Lung (tissue), 11 donors: ENCODE measurements at regions not wholly inside any gene's neighbourhood (a gene's known extent, or its start where the extent isn't known, plus 50 kb on each side); places are given as distances from the start of the nearest gene placed in this dataset.

Experiments
- ATAC-seq: fragments of 200-7000 bp; cut with Tn5 transposase; one replicate; pipeline ENCODE4 v1.9.1; 2020; ENCODE audit warnings: moderate number of reproducible peaks; ENCODE audit not compliant: insufficient read depth, low FRiP score
- DNase-seq, 3 donors: peaks; one replicate each; pipeline ENCODE4 v3.0.0-alpha.2; 2013 to 2017
- H3K27ac ChIP-seq, 2 donors: one replicate each; pipeline ENCODE4 v1.5.1; 2013; ENCODE audit warnings: mild to moderate bottlenecking in 2 of 2, moderate library complexity in 2 of 2, control low read depth in 1 of 2, inconsistent platforms in 1 of 2, low read depth in 1 of 2, low read length in 1 of 2
- H3K27me3 ChIP-seq, 3 donors: one replicate each; pipeline ENCODE4 v1.5.1; 2013; ENCODE audit warnings: low read length in 2 of 3; ENCODE audit not compliant: control insufficient read depth in 3 of 3, insufficient read depth in 3 of 3
- H3K36me3 ChIP-seq, 4 donors: one replicate each; pipeline ENCODE4 v1.5.1; 2013; ENCODE audit warnings: low read length in 4 of 4, mild to moderate bottlenecking in 1 of 4, moderate library complexity in 1 of 4; ENCODE audit not compliant: control insufficient read depth in 4 of 4, insufficient read depth in 4 of 4
- H3K4me1 ChIP-seq, 5 donors: one replicate each; pipeline ENCODE4 v1.5.1; 2013; ENCODE audit warnings: low read length in 5 of 5, mild to moderate bottlenecking in 2 of 5, moderate library complexity in 1 of 5; ENCODE audit not compliant: control insufficient read depth in 5 of 5, insufficient read depth in 5 of 5
- H3K4me3 ChIP-seq: one replicate; pipeline ENCODE4 v1.5.1; 2013; ENCODE audit warnings: mild to moderate bottlenecking, control low read depth, moderate library complexity
- H3K9ac ChIP-seq, 2 donors: one replicate each; pipeline ENCODE4 v1.5.1; 2013; ENCODE audit warnings: low read length in 2 of 2, control low read depth in 1 of 2; ENCODE audit not compliant: insufficient read depth in 1 of 2
- H3K9me3 ChIP-seq, 4 donors: one replicate each; pipeline ENCODE4 v1.5.1; 2013; ENCODE audit warnings: low read length in 3 of 4, mild to moderate bottlenecking in 1 of 4, moderate library complexity in 1 of 4; ENCODE audit not compliant: control insufficient read depth in 4 of 4, insufficient read depth in 3 of 4
- CTCF ChIP-seq: IDR thresholded peaks from 2 replicates; pipeline ENCODE4 v1.5.1; 2012; ENCODE audit warnings: mild to moderate bottlenecking; ENCODE audit errors: control extremely low read depth, extremely low read depth
- WGBS, 2 donors: extraction: QIAGEN DNeasy Blood & Tissue Kit; methylation state at CpG; one replicate each; pipeline ENCODE4 v1.1.7; 2013; 5-methylcytosine and 5-hydroxymethylcytosine counted together
- donor health status: control.
- donor health status: control.
- donor health status: Bipolar disorder and iron deficiency.
- donor health status: healthy.
- donor health status: DM: yes; HTN: yes; CAD: no.

- no peak overlapping the region for H3K9ac ChIP-seq
- WGBS, 2 donors = 50 to 79% methylated on average over 4 of the region's 4 CpGs
- no peaks in the 10 kb centered on the region for H3K36me3 ChIP-seq
- peaks cover 0 to 7% (median 0%) of the 10 kb centered on the region in 5 donors for H3K4me1 ChIP-seq
- no peak overlapping the region for H3K27ac ChIP-seq
- ATAC-seq (no peak), DNase-seq (no peak)
- no peak for TF ChIP-seq CTCF
- peaks cover 0 to 4% (median 0%) of the 10 kb centered on the region in 4 donors for H3K9me3 ChIP-seq
- H3K27me3 ChIP-seq = no peaks in the 10 kb centered on the region
- no peak overlapping the region for H3K4me3 ChIP-seq
Measured at GRCh38 chr7:132653366-132653930, 77.2 kb upstream of the PLXNA4 start.

GRCh38 chr7:132652507-132652906, 76.2 kb upstream of the PLXNA4 start:
- no peak for DNase-seq
- WGBS, 2 donors = 26 to 56% methylated on average over 1 of the region's 1 CpG
- ATAC-seq = no peak
- peaks cover 0 to 7% (median 0%) of the 10 kb centered on the region in 5 donors for H3K4me1 ChIP-seq
- no peak overlapping the region for H3K4me3 ChIP-seq
- H3K27me3 ChIP-seq = no peaks in the 10 kb centered on the region
- peaks cover 0 to 4% (median 0%) of the 10 kb centered on the region in 4 donors for H3K9me3 ChIP-seq
- no peak overlapping the region for H3K27ac ChIP-seq
- no peak for TF ChIP-seq CTCF
- no peaks in the 10 kb centered on the region for H3K36me3 ChIP-seq
- no peak overlapping the region for H3K9ac ChIP-seq

GRCh38 chr7:132650498-132650897, 74.2 kb upstream of the PLXNA4 start:
- no peaks in the 10 kb centered on the region for H3K27me3 ChIP-seq
- peaks cover 0 to 4% (median 0%) of the 10 kb centered on the region in 4 donors for H3K9me3 ChIP-seq
- no peak overlapping the region for H3K27ac ChIP-seq
- WGBS, 2 donors = 38 to 59% methylated on average over 3 of the region's 3 CpGs
- no peak overlapping the region for H3K4me3 ChIP-seq
- TF ChIP-seq CTCF = no peak
- H3K36me3 ChIP-seq = no peaks in the 10 kb centered on the region
- peaks cover 0 to 7% (median 0%) of the 10 kb centered on the region in 5 donors for H3K4me1 ChIP-seq
- no peak for ATAC-seq
- H3K9ac ChIP-seq = no peak overlapping the region
- peak; percentile 24 to 50 (median 33) for DNase-seq

GRCh38 chr7:132647311-132647710, 71.0 kb upstream of the PLXNA4 start:
- Histone ChIP-seq H3K9me3 (no peaks in the 10 kb centered on the region), H3K4me1 (peaks cover 0 to 1% (median 0%) of the 10 kb centered on the region in 5 donors), H3K9ac (no peak overlapping the region), H3K4me3 (no peak overlapping the region), H3K27ac (no peak overlapping the region), H3K27me3 (no peaks in the 10 kb centered on the region), H3K36me3 (no peaks in the 10 kb centered on the region)
- WGBS, 2 donors = 95 to 97% methylated on average over 1 of the region's 1 CpG
- no peak for TF ChIP-seq CTCF
- no peak for DNase-seq
- no peak for ATAC-seq
